HG02981 (cell line): ENCODE measurements at regions not wholly inside any gene's neighbourhood (a gene's known extent, or its start where the extent isn't known, plus 50 kb on each side); places are given as distances from the start of the nearest gene placed in this dataset.

ENCODE experiments used
- ATAC-seq: cut with Tn5 transposase; IDR thresholded peaks from one replicate; pipeline ENCODE4 v1.9.1; 2021; ENCODE audit warnings: mild to moderate bottlenecking, moderate library complexity; ENCODE audit not compliant: unreplicated experiment

GRCh38 chr12:85733221-85733840 is 102.9 kb downstream of the RASSF9 start:
- no peak for ATAC-seq

GRCh38 chr12:85733984-85734383 is 102.2 kb downstream of the RASSF9 start:
- ATAC-seq = no peak

DNA sequence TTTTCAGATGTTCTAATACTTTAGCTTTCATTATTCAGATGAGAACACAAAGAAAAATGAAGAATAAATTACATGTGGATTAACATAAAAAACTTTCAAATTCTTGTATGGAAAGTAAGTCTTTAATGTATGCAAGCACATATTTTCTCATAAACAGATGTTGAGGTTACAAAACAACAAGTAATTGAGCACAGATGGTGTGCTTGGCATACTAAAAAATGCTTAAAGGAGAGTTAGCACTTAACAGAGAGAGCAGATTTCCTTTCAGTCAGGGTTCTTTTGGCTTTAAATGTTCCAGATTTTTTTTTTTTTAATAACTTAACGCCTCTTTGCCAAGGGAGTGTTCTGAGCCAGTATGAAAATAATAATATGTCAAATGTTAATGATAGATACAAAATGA is 96.0 kb downstream of the RASSF9 start:
- no peak for ATAC-seq

GRCh38 chr12:85741046-85741445 is 95.2 kb downstream of the RASSF9 start:
- ATAC-seq = no peak

DNA sequence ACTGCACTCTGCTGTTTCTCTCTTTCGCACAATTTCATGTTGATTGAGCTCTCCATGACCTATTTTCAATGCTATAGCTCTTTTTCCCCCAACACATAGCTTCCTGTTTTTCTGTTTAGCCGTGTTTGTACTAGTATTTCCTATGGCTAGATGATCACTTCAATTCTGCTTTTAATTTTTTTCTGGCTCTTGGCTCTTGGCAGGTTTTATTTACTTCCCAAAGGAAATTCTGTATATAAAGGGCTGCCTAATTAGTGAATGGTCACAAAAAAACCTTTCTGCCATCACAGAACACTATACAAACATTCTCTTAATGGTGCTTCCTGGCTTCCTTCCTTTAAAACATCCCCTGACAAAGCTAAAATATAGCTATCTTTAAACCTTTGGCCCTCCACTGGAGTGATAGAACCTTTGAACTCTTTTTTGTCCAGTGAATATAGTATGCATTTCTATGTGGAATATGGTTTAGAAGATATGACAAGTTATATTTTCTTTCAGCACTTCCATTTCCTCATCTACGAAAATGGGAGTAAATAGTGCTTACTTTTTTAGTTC is 88.2 kb downstream of the RASSF9 start:
- ATAC-seq = no peak
